Fibroblast of villous mesenchyme (primary cell): ENCODE measurements at regions not wholly inside any gene's neighbourhood (a gene's known extent, or its start where the extent isn't known, plus 50 kb on each side); places are given as distances from the start of the nearest gene placed in this dataset.

Experiments
- DNase-seq: peaks from one replicate; pipeline ENCODE4 v3.0.0-alpha.2; 2010; ENCODE audit warnings: low read depth
- H3K4me3 ChIP-seq: 2 replicates; pipeline ENCODE4 v1.5.1; 2011; ENCODE audit warnings: low read depth, mild to moderate bottlenecking, low read length
- TF ChIP-seq, protein P1 (sequence below): IDR thresholded peaks from 2 replicates; pipeline ENCODE4 v1.5.1; 2012; ENCODE audit warnings: low read depth, mild to moderate bottlenecking, low read length; ENCODE audit not compliant: insufficient read depth

DNA sequence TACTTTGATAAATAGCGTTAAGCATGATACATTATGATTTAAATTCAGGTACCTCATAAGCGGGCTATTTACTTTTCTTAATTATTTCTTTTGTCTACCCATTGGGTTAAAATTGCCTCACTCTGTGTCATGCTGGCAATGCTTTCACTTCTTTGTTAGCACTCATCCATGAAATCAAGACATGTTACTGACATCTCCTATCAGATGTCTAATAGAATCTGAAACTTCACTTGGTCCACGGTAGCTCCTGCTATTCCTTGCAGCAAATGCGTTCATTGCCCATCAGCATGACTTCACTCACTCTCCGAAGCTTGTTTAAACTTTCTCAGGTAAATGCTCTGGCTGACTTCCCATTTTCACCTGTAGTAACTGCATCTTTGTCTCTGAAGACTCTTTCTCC lies 193.5 kb upstream of the EDIL3 start:
- TF ChIP-seq, protein P1, sequence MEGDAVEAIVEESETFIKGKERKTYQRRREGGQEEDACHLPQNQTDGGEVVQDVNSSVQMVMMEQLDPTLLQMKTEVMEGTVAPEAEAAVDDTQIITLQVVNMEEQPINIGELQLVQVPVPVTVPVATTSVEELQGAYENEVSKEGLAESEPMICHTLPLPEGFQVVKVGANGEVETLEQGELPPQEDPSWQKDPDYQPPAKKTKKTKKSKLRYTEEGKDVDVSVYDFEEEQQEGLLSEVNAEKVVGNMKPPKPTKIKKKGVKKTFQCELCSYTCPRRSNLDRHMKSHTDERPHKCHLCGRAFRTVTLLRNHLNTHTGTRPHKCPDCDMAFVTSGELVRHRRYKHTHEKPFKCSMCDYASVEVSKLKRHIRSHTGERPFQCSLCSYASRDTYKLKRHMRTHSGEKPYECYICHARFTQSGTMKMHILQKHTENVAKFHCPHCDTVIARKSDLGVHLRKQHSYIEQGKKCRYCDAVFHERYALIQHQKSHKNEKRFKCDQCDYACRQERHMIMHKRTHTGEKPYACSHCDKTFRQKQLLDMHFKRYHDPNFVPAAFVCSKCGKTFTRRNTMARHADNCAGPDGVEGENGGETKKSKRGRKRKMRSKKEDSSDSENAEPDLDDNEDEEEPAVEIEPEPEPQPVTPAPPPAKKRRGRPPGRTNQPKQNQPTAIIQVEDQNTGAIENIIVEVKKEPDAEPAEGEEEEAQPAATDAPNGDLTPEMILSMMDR: no peak
- no peak overlapping the region for H3K4me3 ChIP-seq
- no peak for DNase-seq

DNA sequence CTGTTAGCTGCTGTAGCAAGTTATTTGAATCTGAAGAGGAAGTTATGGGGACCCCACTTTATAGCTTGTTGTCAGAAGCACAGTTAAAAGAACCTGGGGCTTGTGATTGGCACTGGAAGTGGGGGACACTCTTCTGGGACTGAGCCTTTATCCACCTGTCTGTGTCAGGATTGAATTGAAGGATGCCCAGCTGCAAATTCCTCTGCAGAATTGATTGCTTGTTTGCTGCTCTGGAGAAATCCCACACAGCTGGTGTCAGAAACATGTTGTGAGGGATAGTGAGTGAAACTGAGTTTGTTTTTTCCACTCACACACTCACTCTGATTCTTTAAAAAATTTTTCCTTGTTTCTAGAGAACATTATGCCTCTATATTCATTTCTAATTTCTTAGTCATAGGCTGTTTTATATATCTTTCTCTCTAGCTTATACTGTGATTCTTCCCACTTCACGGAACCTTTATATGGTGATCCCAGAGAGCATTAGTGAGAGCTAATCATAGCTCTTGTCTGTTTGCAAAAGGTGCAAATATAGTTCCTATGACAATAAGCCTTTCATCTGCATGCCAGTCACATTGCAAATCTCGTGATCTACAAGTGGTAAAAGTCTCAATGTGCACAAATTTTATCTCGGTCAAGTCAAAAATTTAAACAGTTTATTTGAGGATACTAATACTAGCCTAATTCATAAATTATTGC lies 188.5 kb upstream of the EDIL3 start:
- no peak overlapping the region for H3K4me3 ChIP-seq
- TF ChIP-seq, protein P1: no peak
- no peak for DNase-seq

DNA sequence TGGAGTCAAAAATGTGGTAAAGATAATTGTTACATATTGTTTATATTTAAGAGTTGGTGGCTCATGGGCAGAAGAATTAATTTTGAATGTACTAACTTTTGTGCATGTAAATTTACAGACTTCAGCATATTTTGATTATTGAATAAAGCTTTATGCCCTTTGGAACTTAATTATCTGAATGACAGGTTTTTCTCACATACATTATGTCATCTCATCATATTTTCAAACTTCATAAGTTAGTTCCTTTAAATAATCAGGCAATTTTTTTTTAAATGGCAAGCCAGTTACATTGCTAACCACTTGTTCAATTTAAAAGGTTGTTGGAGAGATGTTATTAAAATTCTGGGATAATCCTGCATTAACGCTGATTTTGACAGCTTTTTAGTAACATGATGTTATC lies 184.6 kb upstream of the EDIL3 start:
- TF ChIP-seq, protein P1: no peak
- DNase-seq: no peak
- H3K4me3 ChIP-seq: no peak overlapping the region

DNA sequence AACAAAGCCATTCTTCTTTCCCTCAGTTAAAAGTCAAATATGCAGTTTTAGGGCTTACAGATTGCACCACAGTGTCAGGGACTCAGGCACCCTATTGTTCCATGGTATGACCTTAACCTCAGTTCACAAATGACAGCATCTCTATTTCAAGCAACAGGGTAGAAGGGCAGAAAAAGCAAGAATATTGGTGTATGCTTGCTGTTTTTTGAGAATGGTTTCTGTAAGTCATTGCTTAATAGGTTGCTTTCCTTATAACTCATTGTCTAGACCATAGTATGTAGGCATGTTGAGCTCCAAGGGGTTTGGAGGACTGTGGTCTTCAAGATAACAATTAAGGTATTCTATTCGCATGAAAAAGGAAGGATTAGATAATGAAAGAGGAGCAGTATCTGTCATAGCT lies 183.5 kb upstream of the EDIL3 start:
- no peak overlapping the region for H3K4me3 ChIP-seq
- TF ChIP-seq, protein P1: no peak
- DNase-seq: no peak

DNA sequence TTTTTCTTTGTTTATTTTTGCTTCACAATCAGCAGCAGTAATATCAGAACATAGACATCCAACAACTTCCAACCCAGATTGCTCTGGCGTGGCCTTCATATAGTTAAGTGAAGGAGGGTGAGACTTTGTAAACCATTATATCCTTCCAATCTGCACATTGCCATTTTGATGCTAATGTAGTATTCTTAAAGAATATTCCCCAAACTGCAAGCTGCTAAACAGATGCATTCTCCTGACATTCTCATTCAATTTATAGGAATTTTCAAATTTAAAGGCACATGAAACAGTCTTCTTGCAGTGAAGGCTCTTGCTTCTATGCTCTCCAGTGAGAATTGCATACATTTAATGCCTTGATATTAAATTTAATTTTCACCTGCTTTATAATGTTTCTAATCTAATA lies 181.2 kb upstream of the EDIL3 start:
- no peak for DNase-seq
- TF ChIP-seq, protein P1: no peak
- H3K4me3 ChIP-seq: no peak overlapping the region

DNA sequence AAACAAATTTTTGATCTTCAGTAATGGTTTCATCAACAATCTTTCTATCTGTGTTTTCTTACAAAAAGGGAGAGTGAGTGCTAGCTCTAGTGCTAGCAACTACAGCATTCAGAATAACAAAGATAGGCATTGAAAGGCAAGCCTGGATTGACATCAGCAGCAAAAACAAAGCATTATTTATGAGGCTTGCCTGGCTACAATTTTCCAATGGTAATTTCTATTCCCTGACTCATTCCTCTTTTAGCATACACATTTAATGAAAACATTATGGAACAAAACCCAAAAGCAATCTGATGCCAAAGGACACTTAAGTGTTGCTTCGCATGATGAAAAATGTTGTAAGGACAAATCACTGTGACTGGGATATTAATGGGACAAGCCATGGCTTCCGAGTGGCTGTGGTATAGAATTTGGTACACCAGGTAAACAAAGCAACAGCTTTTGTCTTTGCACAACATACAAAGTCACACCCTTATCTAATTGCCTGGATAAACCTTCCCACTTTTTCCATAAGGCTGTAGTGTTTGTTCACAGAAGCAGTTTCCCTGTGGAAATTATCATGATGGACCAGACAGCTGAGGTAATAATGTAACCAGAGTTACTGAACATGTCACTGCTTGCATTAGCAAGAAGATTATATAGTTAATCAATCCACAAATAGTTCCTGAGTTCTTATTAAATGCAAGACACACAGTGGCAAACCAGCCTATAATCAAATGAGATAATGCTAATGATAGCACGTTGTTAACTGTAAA lies 179.8 kb upstream of the EDIL3 start:
- peak; percentile 10 for DNase-seq
- TF ChIP-seq, protein P1: no peak

DNA sequence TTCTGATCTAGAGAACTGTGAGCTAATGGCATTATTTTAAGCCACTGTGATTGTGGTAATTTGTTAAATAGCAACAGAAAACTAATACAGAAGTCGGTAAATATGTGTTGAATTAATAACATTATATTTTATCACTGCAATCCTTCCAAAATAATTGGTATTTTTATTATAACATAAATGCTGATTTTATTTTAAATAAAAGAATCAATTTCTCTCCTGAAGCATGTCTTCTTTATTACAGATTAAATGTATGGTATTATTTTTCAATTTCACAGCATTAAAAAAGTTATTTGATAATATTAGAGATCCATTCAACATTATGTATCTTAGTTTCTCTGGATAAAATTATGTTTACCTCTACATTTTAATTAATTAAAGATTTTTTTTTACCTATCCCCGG lies 165.5 kb upstream of the EDIL3 start:
- no peak overlapping the region for H3K4me3 ChIP-seq
- TF ChIP-seq, protein P1: no peak
- no peak for DNase-seq

More for the DNA sequence above, 179.8 kb upstream of the EDIL3 start:
- no peak overlapping the region for H3K4me3 ChIP-seq
